HL-60 (cell line): ENCODE measurements at regions not wholly inside any gene's neighbourhood (a gene's known extent, or its start where the extent isn't known, plus 50 kb on each side); places are given as distances from the start of the nearest gene placed in this dataset.

Experiments used
- GABPA ChIP-seq: IDR thresholded peaks from 2 replicates; pipeline ENCODE4 v1.6.1; 2012; ENCODE audit warnings: low read depth
- POLR2AphosphoS5 ChIP-seq: IDR thresholded peaks from 2 replicates; pipeline ENCODE4 v1.6.1; 2012; ENCODE audit warnings: low read depth
- SPI1 ChIP-seq: IDR thresholded peaks from 2 replicates; pipeline ENCODE4 v1.6.1; 2012; ENCODE audit warnings: low read depth, mild to moderate bottlenecking, borderline replicate concordance
- TF ChIP-seq, protein P1 (sequence below): IDR thresholded peaks from one replicate; pipeline ENCODE4 v1.5.1; 2011; ENCODE audit warnings: low read length, control low read depth, inconsistent platforms; ENCODE audit not compliant: insufficient read depth
- TF ChIP-seq, protein P2 (sequence below): IDR thresholded peaks from 2 replicates; pipeline ENCODE4 v1.6.1; 2012; ENCODE audit warnings: low read depth; ENCODE audit not compliant: insufficient replicate concordance

DNA sequence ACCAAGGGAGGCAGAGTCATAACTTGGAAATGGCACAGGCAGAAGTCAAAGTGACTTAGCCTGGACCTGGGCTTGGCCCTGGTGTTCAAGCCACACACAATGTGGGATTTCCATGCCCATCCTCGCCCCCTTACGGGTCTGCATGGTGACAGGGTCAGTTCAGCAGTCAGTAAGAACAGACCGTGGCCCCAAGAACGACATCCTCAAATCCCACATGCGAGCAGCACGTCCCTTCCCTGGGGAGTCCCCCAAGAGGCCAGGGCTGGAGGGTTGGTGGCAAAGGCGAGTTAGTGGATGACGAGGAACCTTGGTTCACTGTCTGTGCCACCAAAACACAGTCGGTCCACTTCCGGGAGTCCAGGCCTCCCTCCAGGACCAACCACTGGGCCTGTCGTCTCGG, 93.3 kb upstream of the MGMT start:
- TF ChIP-seq GABPA (no peak), POLR2AphosphoS5 (no peak), SPI1 (no peak)
- TF ChIP-seq, protein P1, sequence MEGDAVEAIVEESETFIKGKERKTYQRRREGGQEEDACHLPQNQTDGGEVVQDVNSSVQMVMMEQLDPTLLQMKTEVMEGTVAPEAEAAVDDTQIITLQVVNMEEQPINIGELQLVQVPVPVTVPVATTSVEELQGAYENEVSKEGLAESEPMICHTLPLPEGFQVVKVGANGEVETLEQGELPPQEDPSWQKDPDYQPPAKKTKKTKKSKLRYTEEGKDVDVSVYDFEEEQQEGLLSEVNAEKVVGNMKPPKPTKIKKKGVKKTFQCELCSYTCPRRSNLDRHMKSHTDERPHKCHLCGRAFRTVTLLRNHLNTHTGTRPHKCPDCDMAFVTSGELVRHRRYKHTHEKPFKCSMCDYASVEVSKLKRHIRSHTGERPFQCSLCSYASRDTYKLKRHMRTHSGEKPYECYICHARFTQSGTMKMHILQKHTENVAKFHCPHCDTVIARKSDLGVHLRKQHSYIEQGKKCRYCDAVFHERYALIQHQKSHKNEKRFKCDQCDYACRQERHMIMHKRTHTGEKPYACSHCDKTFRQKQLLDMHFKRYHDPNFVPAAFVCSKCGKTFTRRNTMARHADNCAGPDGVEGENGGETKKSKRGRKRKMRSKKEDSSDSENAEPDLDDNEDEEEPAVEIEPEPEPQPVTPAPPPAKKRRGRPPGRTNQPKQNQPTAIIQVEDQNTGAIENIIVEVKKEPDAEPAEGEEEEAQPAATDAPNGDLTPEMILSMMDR, result no peak
- TF ChIP-seq, protein P2, sequence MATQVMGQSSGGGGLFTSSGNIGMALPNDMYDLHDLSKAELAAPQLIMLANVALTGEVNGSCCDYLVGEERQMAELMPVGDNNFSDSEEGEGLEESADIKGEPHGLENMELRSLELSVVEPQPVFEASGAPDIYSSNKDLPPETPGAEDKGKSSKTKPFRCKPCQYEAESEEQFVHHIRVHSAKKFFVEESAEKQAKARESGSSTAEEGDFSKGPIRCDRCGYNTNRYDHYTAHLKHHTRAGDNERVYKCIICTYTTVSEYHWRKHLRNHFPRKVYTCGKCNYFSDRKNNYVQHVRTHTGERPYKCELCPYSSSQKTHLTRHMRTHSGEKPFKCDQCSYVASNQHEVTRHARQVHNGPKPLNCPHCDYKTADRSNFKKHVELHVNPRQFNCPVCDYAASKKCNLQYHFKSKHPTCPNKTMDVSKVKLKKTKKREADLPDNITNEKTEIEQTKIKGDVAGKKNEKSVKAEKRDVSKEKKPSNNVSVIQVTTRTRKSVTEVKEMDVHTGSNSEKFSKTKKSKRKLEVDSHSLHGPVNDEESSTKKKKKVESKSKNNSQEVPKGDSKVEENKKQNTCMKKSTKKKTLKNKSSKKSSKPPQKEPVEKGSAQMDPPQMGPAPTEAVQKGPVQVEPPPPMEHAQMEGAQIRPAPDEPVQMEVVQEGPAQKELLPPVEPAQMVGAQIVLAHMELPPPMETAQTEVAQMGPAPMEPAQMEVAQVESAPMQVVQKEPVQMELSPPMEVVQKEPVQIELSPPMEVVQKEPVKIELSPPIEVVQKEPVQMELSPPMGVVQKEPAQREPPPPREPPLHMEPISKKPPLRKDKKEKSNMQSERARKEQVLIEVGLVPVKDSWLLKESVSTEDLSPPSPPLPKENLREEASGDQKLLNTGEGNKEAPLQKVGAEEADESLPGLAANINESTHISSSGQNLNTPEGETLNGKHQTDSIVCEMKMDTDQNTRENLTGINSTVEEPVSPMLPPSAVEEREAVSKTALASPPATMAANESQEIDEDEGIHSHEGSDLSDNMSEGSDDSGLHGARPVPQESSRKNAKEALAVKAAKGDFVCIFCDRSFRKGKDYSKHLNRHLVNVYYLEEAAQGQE, result no peak
